CD4-positive, alpha-beta T cell treated with Interleukin-1 beta for 1 hour (primary cell): ENCODE measurements at regions not wholly inside any gene's neighbourhood (a gene's known extent, or its start where the extent isn't known, plus 50 kb on each side); places are given as distances from the start of the nearest gene placed in this dataset.
"Not testable (repeated sequence)": the region's sequence is repeated elsewhere in the genome, so short reads cannot be mapped to it uniquely, and the experiment has no call there.

Experiments
- DNase-seq, 2 donors: peaks; one replicate each; pipeline ENCODE4 v3.0.0-alpha.2; 2020 to 2022

- no peak for DNase-seq
These were observed 121.7 kb upstream of the PITX1 start for GRCh38 chr5:135155616-135156214.

DNA sequence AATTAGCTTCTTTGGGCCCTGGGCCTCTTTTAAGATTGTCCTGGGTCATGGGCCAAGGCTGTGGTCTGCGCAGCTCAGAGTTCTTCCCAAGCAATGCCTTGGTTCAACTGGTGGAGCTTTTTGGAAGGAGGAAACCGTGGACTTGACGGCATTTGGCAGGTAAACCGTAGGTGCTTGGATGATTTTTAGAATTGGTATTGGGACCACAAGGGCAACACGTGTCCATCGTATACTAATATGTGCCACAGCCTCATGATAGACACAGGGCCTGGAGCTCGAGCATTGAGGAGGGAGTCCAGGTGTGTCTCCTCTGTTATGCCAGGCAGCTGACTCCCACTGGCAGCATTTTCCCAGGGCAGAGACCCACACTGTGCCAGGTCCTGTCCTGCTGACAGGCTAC is 120.9 kb upstream of the PITX1 start:
- DNase-seq: no peak

DNA sequence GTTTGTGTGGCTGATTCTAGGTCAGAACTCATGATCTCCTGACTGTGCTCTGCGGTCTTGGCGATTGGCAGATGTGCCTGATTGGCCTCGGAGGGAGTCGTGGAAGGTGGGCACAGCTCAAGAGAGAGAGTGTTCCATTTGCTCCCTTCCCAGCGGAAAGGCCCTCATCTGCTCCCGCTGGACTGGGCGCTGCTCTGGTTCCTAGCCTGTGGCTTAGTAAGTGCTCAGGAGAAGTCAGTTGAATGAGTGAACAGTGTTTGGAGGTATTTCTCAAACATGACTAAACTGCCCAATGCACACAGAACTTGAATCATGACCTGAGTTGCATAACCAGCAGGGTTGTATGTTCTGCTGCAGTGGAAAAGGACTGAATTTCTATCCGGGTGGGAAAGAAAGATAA is 120.2 kb upstream of the PITX1 start:
- no peak for DNase-seq

DNA sequence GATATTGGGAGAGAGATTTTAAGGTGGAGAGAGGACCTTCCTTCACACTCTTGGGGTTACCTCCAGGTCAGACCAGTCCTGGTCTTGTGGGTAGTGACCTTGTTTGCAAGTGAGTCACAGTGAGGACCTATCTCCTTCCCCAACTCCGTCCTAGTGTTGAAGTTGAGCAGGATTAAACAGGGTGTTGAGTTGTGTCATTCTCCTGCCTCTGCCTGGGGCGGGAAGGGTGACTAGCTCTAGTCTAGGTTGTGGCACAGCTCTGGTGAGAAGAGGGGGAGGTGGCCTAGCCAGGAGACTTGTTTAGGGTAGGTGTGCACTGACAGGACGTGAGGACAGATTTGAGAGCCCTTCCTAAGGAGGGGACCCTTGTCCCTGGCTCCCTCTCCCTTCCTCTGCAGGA is 119.6 kb upstream of the PITX1 start:
- DNase-seq: no peak

DNA sequence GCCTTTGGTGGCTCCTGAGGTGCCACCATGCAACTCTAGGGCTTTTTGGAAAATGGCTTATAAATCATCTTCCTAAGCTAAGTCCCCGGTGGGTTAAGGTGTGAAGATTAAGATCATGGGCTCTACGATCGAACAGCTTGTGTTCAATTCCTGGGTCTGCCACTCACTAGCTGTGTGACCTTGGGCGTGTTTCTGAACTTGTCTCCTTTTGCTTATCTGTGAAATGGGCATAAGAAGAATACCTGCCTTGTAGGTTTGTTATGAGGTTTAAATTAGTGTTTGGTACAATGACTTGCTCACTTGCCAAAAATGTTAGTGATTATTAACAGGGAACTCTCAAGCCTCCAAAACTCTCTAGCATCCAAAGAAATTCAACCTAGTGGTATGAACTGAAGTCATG is 119.2 kb upstream of the PITX1 start:
- no peak for DNase-seq

DNA sequence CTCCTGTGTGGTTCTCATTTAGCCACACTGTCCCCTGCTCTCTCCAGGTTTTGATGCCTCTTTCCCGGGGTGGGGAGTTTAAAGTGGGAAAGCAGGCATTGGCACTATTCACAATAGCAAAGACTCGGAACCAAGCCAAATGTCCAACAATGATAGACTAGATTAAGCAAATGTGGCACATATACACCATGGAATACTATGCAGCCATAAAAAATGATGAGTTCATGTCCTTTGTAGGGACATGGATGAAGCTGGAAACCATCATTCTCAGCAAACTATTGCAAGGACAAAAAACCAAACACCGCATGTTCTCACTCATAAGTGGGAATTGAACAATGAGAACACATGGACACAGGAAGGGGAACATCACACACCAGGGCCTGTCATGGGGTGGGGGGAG is 117.6 kb upstream of the PITX1 start:
- DNase-seq: not testable (repeated sequence)

DNA sequence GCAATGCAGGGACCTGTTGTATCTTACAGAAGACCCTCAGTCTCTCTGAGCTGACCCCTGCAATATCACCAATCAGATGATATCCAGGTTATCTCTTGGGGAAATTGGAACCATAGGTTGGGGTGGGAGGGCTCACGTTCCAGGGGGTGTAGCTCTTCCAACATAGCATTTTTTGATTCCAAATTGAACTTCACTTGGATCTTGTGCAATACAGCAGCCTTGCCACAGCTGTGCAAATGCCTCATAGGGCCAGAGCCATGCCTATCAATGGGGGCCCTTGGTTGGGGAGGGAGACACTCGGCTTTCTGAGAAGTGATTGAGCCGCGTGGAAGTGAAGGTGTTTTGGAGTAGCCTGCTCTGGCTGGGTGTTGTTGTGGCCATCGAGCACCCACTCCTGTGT is 117.2 kb upstream of the PITX1 start:
- DNase-seq: no peak

DNA sequence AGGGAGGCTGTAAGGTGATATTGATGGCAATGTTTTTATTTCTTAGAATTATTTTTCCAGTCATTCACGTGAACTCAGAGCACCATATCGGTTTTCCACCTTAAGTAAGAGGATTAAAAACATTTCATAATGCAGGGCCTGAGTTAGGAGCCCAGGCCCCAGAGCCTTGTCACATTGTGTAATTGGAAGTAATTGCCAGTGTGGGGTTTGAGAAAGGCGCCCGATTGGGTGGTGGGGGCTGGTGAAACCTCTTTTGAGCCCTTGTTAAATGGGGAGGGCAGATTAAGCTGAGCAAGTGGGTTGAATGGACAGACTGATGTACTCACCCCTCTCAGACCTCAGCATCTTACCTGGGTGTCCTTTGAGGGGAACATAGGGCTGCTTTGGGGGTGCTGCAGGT is 116.7 kb upstream of the PITX1 start:
- no peak for DNase-seq

- no peak for DNase-seq
These were observed 116.1 kb upstream of the PITX1 start for GRCh38 chr5:135149956-135150723.

GRCh38 chr5:135149229-135149955 is 115.4 kb upstream of the PITX1 start:
- no peak for DNase-seq

GRCh38 chr5:135147294-135148090 is 113.5 kb upstream of the PITX1 start:
- DNase-seq: no peak

- no peak for DNase-seq
These were observed 112.0 kb upstream of the PITX1 start for GRCh38 chr5:135145985-135146384.

DNA sequence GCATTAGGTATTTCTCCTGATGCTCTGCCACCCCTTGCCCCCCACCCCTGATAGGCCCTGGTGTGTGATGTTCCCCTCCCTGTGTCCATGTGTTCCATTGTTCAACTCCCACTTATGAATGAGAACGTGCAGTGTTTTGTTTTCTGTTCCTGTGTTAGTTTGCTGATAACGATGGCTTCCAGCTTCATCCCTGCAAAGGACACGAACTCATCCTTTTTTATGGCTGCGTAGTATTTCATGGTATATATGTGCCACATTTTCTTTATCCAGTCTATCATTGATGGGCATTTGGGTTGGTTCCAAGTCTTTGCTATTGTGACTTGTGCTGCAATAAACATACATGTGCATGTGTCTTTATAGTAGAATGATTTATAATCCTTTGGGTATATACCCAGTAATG is 109.7 kb upstream of the PITX1 start:
- not testable (repeated sequence) for DNase-seq

DNA sequence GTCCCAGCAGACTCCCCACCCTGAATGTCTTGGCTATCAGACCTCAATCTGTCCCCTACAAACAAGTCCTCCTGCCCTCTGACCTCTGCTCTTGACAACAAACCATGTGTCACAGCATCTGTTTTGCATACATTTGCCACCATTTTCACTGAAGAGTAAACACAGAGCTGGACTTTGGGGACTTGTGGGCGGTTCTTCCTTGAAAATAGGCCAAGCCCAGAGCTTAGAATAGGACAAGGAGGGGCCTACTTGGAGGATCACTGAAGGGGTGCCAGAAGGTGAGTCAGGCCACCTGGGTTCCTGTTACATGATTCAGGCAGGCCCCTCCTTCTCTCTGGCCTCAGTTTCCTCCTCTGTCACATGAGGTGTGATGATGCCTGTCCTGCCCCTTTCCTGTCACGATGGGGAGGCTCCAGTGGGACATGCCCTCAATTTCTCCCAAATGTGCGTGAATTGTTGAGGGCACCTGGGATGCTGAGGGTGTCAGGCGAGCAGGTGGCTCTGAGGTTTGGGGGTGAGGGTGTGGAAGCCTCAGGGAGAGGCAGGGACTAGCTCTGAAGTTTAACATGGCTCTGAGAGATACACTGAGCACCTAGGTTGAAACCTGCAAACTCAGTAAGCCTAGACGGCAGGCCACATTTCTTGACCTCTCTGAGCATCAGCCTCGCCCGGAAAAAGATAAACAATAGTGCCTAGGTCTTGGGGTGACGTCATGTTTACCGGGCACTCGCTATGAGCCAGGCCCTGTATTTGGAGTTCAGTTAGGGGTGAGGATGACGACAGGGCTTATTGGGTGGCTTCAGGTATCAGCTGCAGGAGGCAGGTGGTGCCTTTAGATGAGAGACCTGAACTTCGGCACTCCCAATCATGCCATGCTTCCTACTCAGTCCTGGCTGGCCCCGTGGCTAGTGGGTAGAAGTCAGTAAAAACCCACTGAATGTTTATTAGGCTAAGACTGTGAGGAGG is 107.6 kb upstream of the PITX1 start:
- DNase-seq: no peak

- DNase-seq: peak in 1 of 2 donors; percentile 72
These were observed 106.6 kb upstream of the PITX1 start for GRCh38 chr5:135140446-135141204.

DNA sequence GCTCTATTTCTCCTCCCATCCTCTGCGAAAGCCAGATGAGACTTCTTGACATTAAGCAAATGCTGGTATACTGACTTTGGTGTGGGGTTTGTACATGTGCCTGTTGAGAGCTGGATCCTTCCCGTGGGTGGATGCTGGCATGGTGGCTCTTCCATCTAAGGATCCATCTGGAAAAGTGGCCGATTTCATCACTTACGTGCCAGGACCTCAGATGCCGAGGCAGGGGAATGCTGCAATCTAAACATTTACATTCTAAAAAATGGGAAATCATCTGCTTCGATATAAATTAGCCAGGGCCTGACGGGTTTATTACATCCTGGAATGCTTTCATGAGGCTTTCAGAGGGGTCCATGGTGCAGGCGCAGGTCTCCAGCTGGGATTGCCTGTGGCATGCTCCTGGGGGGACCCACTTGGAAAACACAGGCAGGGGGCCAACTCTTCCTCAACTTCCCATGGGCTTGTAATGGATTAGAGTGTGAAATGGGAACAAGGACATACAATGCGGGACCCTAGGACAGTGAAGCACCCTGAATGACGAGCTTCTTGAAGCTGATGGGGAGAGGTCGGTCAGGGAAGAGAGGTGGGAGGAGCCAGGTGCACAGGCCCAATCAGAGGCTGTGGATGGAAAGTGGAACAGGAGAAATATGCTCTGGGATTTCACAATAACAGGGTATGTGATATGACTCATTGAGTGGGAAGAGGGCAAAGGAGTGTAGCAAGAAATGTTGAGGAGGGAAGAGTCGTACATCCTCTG is 105.5 kb upstream of the PITX1 start:
- DNase-seq: peak in 1 of 2 donors; percentile 37

- no peak for DNase-seq
These were observed 104.3 kb upstream of the PITX1 start for GRCh38 chr5:135138116-135138850.

DNA sequence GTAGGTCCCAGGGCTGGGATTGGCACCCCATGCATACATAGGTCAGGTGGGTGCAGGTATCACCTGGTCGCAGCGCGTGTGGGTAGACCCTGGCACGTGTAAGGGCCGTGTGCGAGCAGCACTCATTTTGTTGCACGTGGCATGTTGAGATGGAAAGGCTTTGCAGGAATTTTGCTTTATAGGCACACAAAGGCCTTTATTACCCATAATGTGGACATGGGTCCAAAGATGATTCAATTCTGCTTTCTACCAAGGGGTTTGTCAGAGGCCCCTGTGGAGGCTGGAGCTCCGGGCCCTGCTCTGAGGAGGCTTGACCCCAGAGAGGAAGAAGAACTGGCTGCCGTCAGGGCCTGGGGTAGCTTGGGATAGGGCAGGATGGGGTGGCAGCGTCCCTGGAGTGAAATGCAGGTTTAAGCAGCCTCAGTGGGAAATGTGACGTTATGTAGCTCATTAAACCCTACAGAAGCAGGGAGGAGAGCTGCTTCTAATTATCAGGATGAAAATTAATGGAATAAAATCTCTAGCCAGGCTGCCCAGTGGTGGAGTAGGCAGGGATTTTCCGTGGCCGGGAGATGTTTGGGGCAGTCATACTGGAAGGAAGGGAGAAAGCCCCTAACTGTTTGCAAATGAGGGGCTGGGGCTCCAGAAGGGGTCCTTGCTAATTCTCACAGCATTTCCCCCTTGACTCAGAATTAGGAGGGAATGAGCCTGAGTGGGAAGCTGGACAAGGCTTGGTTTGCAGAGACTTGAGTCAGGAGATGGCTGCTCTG is 103.3 kb upstream of the PITX1 start:
- DNase-seq: no peak

DNA sequence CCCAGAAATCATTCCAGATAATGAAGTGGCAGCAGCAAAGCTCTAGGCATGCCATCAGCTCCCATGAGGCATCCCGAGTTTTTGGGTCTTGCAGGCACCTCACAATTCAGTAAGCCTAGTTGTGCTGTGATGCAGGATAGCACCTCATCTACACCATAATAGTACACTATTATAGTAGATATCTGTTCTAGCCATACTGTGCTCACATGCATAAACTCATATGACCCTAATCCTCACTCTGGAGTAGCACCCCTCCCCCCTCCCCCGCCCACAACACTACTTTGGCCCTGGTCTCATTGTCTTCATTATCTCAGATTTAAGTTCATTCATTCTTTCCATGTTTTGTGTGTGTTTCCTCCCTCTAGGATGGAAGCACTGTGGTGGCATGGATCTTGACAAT is 102.5 kb upstream of the PITX1 start:
- no peak for DNase-seq
